CD4-positive, alpha-beta T cell (primary cell): ENCODE measurements at regions not wholly inside any gene's neighbourhood (a gene's known extent, or its start where the extent isn't known, plus 50 kb on each side); places are given as distances from the start of the nearest gene placed in this dataset.
A peak's percentile ranks its signal among the peaks of the same experiment; 100 is the strongest.

Experiments used
- ATAC-seq: fragments of 200-7000 bp; cut with Tn5 transposase; one replicate; pipeline ENCODE4 v1.10.0; 2022; ENCODE audit warnings: mild to moderate bottlenecking; ENCODE audit not compliant: poor library complexity
- CTCF ChIA-PET: fragments of 350-600 bp; sonication (Branson Sonifier 250); formaldehyde crosslinking; loops from one replicate; lab custom pipeline; 2021; ENCODE audit warnings: antibody characterized with exemption, inconsistent platforms; lab: Charles Lee
- POLR2A ChIA-PET: fragments of 350-600 bp; sonication (Branson Sonifier 250); formaldehyde crosslinking; loops from one replicate; lab custom pipeline; 2021; ENCODE audit warnings: antibody characterized with exemption, inconsistent platforms; lab: Charles Lee
- DNase-seq, 14 experiments: peaks; one replicate each; pipeline ENCODE4 v3.0.0-alpha.2; 2013 to 2020; ENCODE audit warnings: mixed read lengths in 2 of 14
- H3K27ac ChIP-seq, 2 donors: one replicate each; pipeline versions ENCODE4 v1.5.1 to v1.7.0; 2013; ENCODE audit warnings: low read length in 2 of 2, low read depth in 1 of 2, mild to moderate bottlenecking in 1 of 2
- H3K27me3 ChIP-seq, 2 experiments: 1 replicate in 1 of 2; 2 replicates in 1 of 2; pipeline versions ENCODE4 v1.6.1 to v1.7.0; 2013; ENCODE audit warnings: low read length in 2 of 2, control low read depth in 1 of 2, mild to moderate bottlenecking in 1 of 2, moderate library complexity in 1 of 2; ENCODE audit not compliant: insufficient read depth in 2 of 2, control insufficient read depth in 1 of 2
- H3K36me3 ChIP-seq: one replicate; pipeline ENCODE4 v1.6.1; 2013; ENCODE audit warnings: low read length, control low read depth; ENCODE audit not compliant: insufficient read depth
- H3K4me1 ChIP-seq: one replicate; pipeline ENCODE4 v1.6.1; 2013; ENCODE audit warnings: low read length, control low read depth; ENCODE audit not compliant: insufficient read depth
- H3K4me3 ChIP-seq: one replicate; pipeline ENCODE4 v1.5.1; 2013; ENCODE audit warnings: mild to moderate bottlenecking, low read length, moderate library complexity
- H3K9me3 ChIP-seq, 2 experiments: 1 replicate in 1 of 2; 2 replicates in 1 of 2; pipeline versions ENCODE4 v1.6.1 to v1.7.0; 2013; ENCODE audit warnings: low read length in 2 of 2, mild to moderate bottlenecking in 2 of 2, control low read depth in 1 of 2, moderate library complexity in 1 of 2; ENCODE audit not compliant: control insufficient read depth in 1 of 2, insufficient read depth in 1 of 2
- H3K27ac Mint-ChIP-seq: one replicate; pipeline ENCODE4 v1.8.0; 2020; ENCODE audit warnings: mixed read lengths
- H3K27me3 Mint-ChIP-seq: one replicate; pipeline ENCODE4 v1.8.0; 2021; ENCODE audit warnings: mixed read lengths
- H3K36me3 Mint-ChIP-seq: one replicate; pipeline ENCODE4 v1.8.0; 2021; ENCODE audit warnings: low read depth, mixed read lengths
- H3K4me1 Mint-ChIP-seq: one replicate; pipeline ENCODE4 v1.8.0; 2021; ENCODE audit warnings: low read depth, mixed read lengths
- H3K4me3 Mint-ChIP-seq: one replicate; pipeline ENCODE4 v1.8.0; 2020; ENCODE audit warnings: mild to moderate bottlenecking, mixed read lengths
- H3K9me3 Mint-ChIP-seq: one replicate; pipeline ENCODE4 v1.8.0; 2020; ENCODE audit warnings: mixed read lengths
- intact Hi-C, 2 experiments: fragments of 100-400 bp; cut with DNase I in 1 of 2; cut with micrococcal nuclease in 1 of 2; formaldehyde crosslinking; loops; one replicate each; pipeline versions ENCODE4 v1.15.1 to v1.9.0; 2023 to 2025; cut with DNase I, micrococcal nuclease
- TF ChIP-seq, protein P1 (sequence below): fragments of 200-600 bp; IDR thresholded peaks from one replicate; pipeline ENCODE4 v1.8.0; 2022; ENCODE audit warnings: antibody characterized with exemption, mild to moderate bottlenecking

DNA sequence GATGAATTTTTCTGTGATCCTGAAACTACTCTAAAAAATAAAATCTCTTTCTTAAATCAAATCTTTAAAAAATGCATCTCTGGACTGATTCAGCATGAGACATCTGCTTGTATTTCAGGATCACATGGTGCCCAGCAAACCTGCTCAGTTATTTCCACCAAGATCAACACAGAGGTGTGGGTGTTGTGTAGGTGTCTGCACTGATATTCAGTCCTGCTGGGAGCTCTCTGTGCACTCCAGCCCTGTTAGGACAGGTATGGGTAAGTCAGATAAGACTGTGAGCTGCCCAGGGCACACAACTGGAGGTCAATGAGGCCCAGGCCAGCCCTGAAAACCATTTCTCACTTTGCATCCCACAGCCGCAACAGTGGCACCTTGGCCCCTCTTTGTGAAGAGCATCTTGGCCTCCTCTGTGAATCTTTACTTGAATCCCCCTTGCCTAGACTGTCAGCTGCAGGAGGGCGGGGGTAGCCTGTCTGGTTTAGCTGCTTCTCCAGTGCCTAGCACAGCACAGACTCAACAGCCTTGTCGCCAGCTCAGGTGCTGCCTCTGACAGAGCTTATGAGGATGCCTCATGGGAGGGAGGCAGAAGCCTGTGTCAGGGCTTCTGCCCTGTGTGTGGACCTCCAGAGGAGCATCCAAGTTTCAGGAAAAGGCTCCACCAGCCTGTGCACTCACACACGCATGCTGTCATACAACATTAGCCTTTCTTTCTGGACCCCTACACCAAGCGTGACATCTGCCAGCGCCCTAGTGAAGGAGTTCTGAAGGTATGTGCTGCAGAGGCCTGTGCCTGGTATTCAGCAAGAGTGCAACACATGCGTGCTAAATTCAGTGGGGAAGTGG, 187.6 kb upstream of the CST7 start:
- intact Hi-C loops = no loop called here
- CTCF ChIA-PET = no interaction called here

DNA sequence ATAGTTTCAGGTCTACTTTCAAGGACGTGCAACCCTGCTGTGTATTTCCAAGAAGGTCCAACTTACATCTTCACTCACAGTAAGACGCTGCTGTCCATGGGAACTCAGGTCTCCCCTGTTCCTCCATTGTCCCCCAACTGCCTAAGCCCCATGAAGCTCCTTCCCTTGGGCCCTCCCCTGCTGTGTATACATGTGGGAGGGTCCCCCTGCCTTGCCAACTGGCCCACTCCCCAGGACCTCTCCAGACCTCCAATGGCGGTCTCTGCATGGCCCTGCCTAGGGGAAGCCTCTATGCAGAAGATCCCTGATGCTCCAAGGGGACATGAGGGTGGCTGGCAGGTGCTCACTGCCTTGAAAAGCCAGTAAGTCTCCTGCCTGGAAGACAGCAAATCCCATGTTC, 186.7 kb upstream of the CST7 start:
- ATAC-seq (no peak), DNase-seq (peak in 1 of 14 experiments; percentile 14)
- intact Hi-C loops = no loop called here
- TF ChIP-seq, protein P1, sequence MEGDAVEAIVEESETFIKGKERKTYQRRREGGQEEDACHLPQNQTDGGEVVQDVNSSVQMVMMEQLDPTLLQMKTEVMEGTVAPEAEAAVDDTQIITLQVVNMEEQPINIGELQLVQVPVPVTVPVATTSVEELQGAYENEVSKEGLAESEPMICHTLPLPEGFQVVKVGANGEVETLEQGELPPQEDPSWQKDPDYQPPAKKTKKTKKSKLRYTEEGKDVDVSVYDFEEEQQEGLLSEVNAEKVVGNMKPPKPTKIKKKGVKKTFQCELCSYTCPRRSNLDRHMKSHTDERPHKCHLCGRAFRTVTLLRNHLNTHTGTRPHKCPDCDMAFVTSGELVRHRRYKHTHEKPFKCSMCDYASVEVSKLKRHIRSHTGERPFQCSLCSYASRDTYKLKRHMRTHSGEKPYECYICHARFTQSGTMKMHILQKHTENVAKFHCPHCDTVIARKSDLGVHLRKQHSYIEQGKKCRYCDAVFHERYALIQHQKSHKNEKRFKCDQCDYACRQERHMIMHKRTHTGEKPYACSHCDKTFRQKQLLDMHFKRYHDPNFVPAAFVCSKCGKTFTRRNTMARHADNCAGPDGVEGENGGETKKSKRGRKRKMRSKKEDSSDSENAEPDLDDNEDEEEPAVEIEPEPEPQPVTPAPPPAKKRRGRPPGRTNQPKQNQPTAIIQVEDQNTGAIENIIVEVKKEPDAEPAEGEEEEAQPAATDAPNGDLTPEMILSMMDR = no peak
- Mint-ChIP-seq H3K36me3 (no peaks in the 10 kb centered on the region), H3K9me3 (no peaks in the 10 kb centered on the region), H3K27me3 (peaks cover 8% of the 10 kb centered on the region), H3K4me1 (no peaks in the 10 kb centered on the region), H3K27ac (no peak overlapping the region), H3K4me3 (no peak overlapping the region)
- ChIA-PET CTCF (no interaction called here), POLR2A (no interaction called here)
- Histone ChIP-seq H3K27me3 (peaks cover 0 to 2% of the 10 kb centered on the region in 2 experiments), H3K27ac (no peak overlapping the region), H3K4me3 (no peak overlapping the region), H3K9me3 (peaks cover 0 to 10% of the 10 kb centered on the region in 2 experiments), H3K4me1 (no peaks in the 10 kb centered on the region), H3K36me3 (no peaks in the 10 kb centered on the region)

More for the DNA sequence above, 187.6 kb upstream of the CST7 start:
- ATAC-seq = no peak
- Mint-ChIP-seq H3K27me3 (peaks cover 8% of the 10 kb centered on the region), H3K4me3 (no peak overlapping the region), H3K27ac (no peak overlapping the region), H3K36me3 (no peaks in the 10 kb centered on the region), H3K9me3 (no peaks in the 10 kb centered on the region), H3K4me1 (no peaks in the 10 kb centered on the region)
- DNase-seq = peak in 1 of 14 experiments; percentile 14
- no peaks in the 10 kb centered on the region for H3K36me3 ChIP-seq
- TF ChIP-seq, protein P1 = no peak
- H3K9me3 ChIP-seq = peaks cover 0 to 10% of the 10 kb centered on the region in 2 experiments
- no peak overlapping the region for H3K4me3 ChIP-seq
- H3K4me1 ChIP-seq = no peaks in the 10 kb centered on the region
- H3K27ac ChIP-seq = no peak overlapping the region
- H3K27me3 ChIP-seq = peaks cover 0 to 2% of the 10 kb centered on the region in 2 experiments
- POLR2A ChIA-PET = no interaction called here

DNA sequence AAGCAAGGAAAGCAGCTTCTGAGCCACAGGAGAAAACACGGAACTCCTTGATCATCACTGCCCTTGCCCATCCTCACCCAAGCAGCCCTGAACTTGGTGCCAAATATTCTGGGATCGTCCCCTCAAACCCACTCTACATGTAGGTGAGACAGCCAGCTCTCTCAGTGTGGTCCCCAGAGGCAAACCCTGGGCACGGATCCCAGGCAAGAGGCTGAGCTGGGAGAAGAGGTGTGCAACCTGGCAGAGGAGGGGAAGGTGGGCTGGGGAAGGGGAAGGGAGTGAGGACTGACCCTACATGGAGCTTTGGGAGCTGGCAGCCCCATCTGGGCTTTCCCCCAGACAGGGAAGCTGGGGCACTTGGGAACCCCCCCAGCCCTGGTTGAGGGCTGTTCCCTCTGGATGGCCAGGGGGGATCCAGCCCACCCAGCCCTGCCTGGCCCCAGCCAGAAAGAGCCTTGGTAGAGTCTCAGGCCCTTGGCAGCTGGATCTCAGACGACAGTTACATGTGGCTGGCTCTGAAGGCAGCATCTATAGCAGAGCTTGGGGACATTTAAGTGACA, 186.2 kb upstream of the CST7 start:
- POLR2A ChIA-PET = no interaction called here
- Mint-ChIP-seq H3K4me1 (no peaks in the 10 kb centered on the region), H3K36me3 (no peaks in the 10 kb centered on the region), H3K4me3 (no peak overlapping the region), H3K9me3 (no peaks in the 10 kb centered on the region), H3K27ac (no peak overlapping the region), H3K27me3 (peaks cover 8% of the 10 kb centered on the region)
- ATAC-seq (no peak), DNase-seq (peak in 1 of 14 experiments; percentile 23)
- no peaks in the 10 kb centered on the region for H3K36me3 ChIP-seq
- H3K9me3 ChIP-seq = peaks cover 0 to 10% of the 10 kb centered on the region in 2 experiments
- H3K4me3 ChIP-seq = no peak overlapping the region
- CTCF ChIA-PET = no interaction called here
- H3K27ac ChIP-seq = no peak overlapping the region
- no peaks in the 10 kb centered on the region for H3K4me1 ChIP-seq
- intact Hi-C loops = no loop called here
- TF ChIP-seq, protein P1 = no peak
- H3K27me3 ChIP-seq = peaks cover 0 to 2% of the 10 kb centered on the region in 2 experiments
